ENCODE measurements at regions not wholly inside any gene's neighbourhood (a gene's known extent, or its start where the extent isn't known, plus 50 kb on each side); places are given as distances from the start of the nearest gene placed in this dataset.

GRCh38 chr13:79802389-79803085 lies 321.6 kb downstream of the NDFIP2 start:
- no peak overlapping the region for H3K27ac ChIP-seq (ENCODE audit: low read depth)
- H3K9me2 ChIP-seq (ENCODE audit: insufficient read depth) = no peaks in the 10 kb centered on the region
- peaks cover 9% of the 10 kb centered on the region; the same call in 1 of the 2 replicates for H3K4me1 ChIP-seq (ENCODE audit: insufficient read depth)
- H2AFZ ChIP-seq = no peak overlapping the region
- H3K27ac Mint-ChIP-seq = no peak overlapping the region
- TF ChIP-seq, protein P1, sequence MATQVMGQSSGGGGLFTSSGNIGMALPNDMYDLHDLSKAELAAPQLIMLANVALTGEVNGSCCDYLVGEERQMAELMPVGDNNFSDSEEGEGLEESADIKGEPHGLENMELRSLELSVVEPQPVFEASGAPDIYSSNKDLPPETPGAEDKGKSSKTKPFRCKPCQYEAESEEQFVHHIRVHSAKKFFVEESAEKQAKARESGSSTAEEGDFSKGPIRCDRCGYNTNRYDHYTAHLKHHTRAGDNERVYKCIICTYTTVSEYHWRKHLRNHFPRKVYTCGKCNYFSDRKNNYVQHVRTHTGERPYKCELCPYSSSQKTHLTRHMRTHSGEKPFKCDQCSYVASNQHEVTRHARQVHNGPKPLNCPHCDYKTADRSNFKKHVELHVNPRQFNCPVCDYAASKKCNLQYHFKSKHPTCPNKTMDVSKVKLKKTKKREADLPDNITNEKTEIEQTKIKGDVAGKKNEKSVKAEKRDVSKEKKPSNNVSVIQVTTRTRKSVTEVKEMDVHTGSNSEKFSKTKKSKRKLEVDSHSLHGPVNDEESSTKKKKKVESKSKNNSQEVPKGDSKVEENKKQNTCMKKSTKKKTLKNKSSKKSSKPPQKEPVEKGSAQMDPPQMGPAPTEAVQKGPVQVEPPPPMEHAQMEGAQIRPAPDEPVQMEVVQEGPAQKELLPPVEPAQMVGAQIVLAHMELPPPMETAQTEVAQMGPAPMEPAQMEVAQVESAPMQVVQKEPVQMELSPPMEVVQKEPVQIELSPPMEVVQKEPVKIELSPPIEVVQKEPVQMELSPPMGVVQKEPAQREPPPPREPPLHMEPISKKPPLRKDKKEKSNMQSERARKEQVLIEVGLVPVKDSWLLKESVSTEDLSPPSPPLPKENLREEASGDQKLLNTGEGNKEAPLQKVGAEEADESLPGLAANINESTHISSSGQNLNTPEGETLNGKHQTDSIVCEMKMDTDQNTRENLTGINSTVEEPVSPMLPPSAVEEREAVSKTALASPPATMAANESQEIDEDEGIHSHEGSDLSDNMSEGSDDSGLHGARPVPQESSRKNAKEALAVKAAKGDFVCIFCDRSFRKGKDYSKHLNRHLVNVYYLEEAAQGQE (IDR thresholded peaks at IDR 0.05; ENCODE audit: unreplicated experiment) = no peak
- TF ChIP-seq JUNB (IDR thresholded peaks at IDR 0.05; ENCODE audit: unreplicated experiment) (no peak), ZNF114 (CRISPR knock-in tag; IDR thresholded peaks at IDR 0.05) (no peak), ETS1 (IDR thresholded peaks at IDR 0.05) (no peak), EZH2phosphoT487 (IDR thresholded peaks at IDR 0.05; ENCODE audit: unreplicated experiment) (no peak), CREB1 (CRISPR knock-in tag; IDR thresholded peaks at IDR 0.05; ENCODE audit: low read depth) (no peak), EZH2 (IDR thresholded peaks at IDR 0.05; ENCODE audit: low read depth, unreplicated experiment) (no peak)
- TF ChIP-seq, protein P2, sequence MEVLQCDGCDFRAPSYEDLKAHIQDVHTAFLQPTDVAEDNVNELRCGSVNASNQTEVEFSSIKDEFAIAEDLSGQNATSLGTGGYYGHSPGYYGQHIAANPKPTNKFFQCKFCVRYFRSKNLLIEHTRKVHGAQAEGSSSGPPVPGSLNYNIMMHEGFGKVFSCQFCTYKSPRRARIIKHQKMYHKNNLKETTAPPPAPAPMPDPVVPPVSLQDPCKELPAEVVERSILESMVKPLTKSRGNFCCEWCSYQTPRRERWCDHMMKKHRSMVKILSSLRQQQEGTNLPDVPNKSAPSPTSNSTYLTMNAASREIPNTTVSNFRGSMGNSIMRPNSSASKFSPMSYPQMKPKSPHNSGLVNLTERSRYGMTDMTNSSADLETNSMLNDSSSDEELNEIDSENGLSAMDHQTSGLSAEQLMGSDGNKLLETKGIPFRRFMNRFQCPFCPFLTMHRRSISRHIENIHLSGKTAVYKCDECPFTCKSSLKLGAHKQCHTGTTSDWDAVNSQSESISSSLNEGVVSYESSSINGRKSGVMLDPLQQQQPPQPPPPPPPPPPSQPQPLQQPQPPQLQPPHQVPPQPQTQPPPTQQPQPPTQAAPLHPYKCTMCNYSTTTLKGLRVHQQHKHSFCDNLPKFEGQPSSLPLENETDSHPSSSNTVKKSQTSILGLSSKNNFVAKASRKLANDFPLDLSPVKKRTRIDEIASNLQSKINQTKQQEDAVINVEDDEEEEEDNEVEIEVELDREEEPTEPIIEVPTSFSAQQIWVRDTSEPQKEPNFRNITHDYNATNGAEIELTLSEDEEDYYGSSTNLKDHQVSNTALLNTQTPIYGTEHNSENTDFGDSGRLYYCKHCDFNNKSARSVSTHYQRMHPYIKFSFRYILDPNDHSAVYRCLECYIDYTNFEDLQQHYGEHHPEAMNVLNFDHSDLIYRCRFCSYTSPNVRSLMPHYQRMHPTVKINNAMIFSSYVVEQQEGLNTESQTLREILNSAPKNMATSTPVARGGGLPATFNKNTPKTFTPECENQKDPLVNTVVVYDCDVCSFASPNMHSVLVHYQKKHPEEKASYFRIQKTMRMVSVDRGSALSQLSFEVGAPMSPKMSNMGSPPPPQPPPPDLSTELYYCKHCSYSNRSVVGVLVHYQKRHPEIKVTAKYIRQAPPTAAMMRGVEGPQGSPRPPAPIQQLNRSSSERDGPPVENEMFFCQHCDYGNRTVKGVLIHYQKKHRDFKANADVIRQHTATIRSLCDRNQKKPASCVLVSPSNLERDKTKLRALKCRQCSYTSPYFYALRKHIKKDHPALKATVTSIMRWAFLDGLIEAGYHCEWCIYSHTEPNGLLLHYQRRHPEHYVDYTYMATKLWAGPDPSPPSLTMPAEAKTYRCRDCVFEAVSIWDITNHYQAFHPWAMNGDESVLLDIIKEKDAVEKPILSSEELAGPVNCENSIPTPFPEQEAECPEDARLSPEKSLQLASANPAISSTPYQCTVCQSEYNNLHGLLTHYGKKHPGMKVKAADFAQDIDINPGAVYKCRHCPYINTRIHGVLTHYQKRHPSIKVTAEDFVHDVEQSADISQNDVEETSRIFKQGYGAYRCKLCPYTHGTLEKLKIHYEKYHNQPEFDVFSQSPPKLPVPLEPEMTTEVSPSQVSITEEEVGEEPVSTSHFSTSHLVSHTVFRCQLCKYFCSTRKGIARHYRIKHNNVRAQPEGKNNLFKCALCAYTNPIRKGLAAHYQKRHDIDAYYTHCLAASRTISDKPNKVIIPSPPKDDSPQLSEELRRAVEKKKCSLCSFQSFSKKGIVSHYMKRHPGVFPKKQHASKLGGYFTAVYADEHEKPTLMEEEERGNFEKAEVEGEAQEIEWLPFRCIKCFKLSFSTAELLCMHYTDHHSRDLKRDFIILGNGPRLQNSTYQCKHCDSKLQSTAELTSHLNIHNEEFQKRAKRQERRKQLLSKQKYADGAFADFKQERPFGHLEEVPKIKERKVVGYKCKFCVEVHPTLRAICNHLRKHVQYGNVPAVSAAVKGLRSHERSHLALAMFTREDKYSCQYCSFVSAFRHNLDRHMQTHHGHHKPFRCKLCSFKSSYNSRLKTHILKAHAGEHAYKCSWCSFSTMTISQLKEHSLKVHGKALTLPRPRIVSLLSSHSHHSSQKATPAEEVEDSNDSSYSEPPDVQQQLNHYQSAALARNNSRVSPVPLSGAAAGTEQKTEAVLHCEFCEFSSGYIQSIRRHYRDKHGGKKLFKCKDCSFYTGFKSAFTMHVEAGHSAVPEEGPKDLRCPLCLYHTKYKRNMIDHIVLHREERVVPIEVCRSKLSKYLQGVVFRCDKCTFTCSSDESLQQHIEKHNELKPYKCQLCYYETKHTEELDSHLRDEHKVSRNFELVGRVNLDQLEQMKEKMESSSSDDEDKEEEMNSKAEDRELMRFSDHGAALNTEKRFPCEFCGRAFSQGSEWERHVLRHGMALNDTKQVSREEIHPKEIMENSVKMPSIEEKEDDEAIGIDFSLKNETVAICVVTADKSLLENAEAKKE (CRISPR knock-in tag; IDR thresholded peaks at IDR 0.05) = no peak
- no peaks in the 10 kb centered on the region for H3K27me3 ChIP-seq (ENCODE audit: insufficient read depth)
- peaks cover 4% of the 10 kb centered on the region for H3K27me3 Mint-ChIP-seq (ENCODE audit: insufficient read depth, low read depth, poor library complexity)
- peaks cover 39% of the 10 kb centered on the region for H3K4me1 Mint-ChIP-seq
- H3K36me3 Mint-ChIP-seq (ENCODE audit: low read depth) = peaks cover 3% of the 10 kb centered on the region; the same call in 2 of the 3 replicates
- no peaks in the 10 kb centered on the region for H3K36me3 ChIP-seq (ENCODE audit: insufficient read depth)
- no peak overlapping the region for H3K4me3 Mint-ChIP-seq
- H3K9me3 Mint-ChIP-seq = 0 out of 3 replicates have a peak, but pooled peaks cover 2% of the 10 kb centered on the region
- DNase-seq (ENCODE audit: low spot score) (no peak), ATAC-seq (no peak)
- H3F3A ChIP-seq (replicated peaks; ENCODE audit: low read depth) = no peaks in the 10 kb centered on the region
- no peak overlapping the region for H3K4me3 ChIP-seq
- H3K79me2 ChIP-seq (replicated peaks; ENCODE audit: insufficient read depth) = no peaks in the 10 kb centered on the region
- no peak overlapping the region for H3K4me2 ChIP-seq
- H4K20me1 ChIP-seq (replicated peaks; ENCODE audit: insufficient read depth) = no peaks in the 10 kb centered on the region

Data from GM23338 (cell line).